ENCODE measurements at regions not wholly inside any gene's neighbourhood (a gene's known extent, or its start where the extent isn't known, plus 50 kb on each side); places are given as distances from the start of the nearest gene placed in this dataset.

DNA sequence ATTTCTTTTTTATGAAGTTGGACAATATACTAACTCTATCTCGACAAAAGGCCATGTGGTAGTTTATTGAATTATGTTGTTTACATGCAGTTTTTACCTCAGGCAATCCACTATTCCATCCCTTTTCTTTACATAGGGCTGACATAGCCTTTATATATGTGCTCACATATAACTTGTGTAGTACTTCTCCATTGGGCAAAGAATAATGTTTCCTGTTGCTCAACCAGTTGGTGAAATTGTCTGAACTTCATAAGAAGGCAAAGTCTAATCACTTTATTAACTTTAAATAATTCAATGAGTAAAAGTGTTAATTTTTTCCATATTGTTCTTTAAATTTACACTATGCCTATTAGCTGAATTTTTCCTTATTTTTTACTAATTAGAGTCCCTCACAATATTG lies 1272.1 kb downstream of the EPHA7 start:
- peaks cover 13% of the 10 kb centered on the region for H3K4me1 Mint-ChIP-seq (ENCODE audit: unreplicated experiment)
- H3K27ac Mint-ChIP-seq (ENCODE audit: unreplicated experiment): no peak overlapping the region
- H3K27me3 Mint-ChIP-seq (ENCODE audit: unreplicated experiment): no peaks in the 10 kb centered on the region
- no peak overlapping the region for H3K4me3 Mint-ChIP-seq (ENCODE audit: unreplicated experiment)
- DNase-seq (ENCODE audit: extremely low spot score, unreplicated experiment): no peak
- H3K36me3 Mint-ChIP-seq (ENCODE audit: unreplicated experiment): no peaks in the 10 kb centered on the region
- TF ChIP-seq, protein P1, sequence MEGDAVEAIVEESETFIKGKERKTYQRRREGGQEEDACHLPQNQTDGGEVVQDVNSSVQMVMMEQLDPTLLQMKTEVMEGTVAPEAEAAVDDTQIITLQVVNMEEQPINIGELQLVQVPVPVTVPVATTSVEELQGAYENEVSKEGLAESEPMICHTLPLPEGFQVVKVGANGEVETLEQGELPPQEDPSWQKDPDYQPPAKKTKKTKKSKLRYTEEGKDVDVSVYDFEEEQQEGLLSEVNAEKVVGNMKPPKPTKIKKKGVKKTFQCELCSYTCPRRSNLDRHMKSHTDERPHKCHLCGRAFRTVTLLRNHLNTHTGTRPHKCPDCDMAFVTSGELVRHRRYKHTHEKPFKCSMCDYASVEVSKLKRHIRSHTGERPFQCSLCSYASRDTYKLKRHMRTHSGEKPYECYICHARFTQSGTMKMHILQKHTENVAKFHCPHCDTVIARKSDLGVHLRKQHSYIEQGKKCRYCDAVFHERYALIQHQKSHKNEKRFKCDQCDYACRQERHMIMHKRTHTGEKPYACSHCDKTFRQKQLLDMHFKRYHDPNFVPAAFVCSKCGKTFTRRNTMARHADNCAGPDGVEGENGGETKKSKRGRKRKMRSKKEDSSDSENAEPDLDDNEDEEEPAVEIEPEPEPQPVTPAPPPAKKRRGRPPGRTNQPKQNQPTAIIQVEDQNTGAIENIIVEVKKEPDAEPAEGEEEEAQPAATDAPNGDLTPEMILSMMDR (IDR thresholded peaks at IDR 0.05): no peak
- peaks cover 5% of the 10 kb centered on the region for H3K9me3 Mint-ChIP-seq (ENCODE audit: unreplicated experiment)

DNA sequence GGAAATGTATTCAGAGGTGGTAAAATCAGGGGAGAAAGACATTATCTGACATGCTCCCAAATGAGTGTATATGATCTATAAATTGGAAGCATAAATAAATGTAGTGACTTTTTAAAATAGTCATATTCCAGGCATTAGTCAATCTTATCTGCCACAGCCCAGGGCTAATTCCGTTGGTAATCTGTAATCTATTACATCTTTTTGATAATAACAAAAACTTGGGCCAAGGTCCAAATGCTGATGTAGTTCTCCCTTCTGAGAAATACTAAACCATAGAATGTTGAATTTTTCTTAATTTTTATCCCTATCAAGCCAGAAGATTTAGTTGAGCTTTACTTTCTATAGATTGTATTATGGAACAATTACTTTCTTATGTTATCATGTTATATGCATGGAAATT lies 1279.8 kb downstream of the EPHA7 start:
- DNase-seq (ENCODE audit: extremely low spot score, unreplicated experiment): no peak
- TF ChIP-seq, protein P1 (IDR thresholded peaks at IDR 0.05): no peak
- Mint-ChIP-seq H3K27ac (ENCODE audit: unreplicated experiment) (no peak overlapping the region), H3K36me3 (ENCODE audit: unreplicated experiment) (no peaks in the 10 kb centered on the region), H3K27me3 (ENCODE audit: unreplicated experiment) (no peaks in the 10 kb centered on the region), H3K4me1 (ENCODE audit: unreplicated experiment) (peaks cover 23% of the 10 kb centered on the region), H3K9me3 (ENCODE audit: unreplicated experiment) (no peaks in the 10 kb centered on the region), H3K4me3 (ENCODE audit: unreplicated experiment) (no peak overlapping the region)

DNA sequence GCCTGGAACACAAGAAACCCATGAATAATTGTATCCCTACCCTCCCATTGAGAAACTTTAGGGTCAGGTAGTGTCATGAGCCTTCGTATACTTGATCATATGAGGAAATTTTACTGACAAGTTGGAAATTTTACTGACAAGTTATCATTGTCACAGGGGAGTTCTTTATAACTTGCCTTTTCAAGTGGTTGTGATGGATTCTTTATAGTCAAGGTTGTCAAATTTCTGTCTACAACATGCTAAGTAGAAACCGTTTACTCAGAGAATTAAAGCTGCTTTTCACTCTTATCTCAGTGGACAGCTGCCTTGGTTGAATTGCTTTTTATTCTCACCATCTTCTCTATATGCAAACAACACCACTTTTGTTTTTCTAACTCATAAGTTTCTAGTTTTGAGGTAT lies 1286.4 kb downstream of the EPHA7 start:
- Mint-ChIP-seq H3K9me3 (ENCODE audit: unreplicated experiment) (no peaks in the 10 kb centered on the region), H3K4me3 (ENCODE audit: unreplicated experiment) (no peak overlapping the region), H3K27me3 (ENCODE audit: unreplicated experiment) (no peaks in the 10 kb centered on the region), H3K27ac (ENCODE audit: unreplicated experiment) (no peak overlapping the region), H3K4me1 (ENCODE audit: unreplicated experiment) (peaks cover 2% of the 10 kb centered on the region), H3K36me3 (ENCODE audit: unreplicated experiment) (no peaks in the 10 kb centered on the region)
- DNase-seq (ENCODE audit: extremely low spot score, unreplicated experiment): no peak
- TF ChIP-seq, protein P1 (IDR thresholded peaks at IDR 0.05): no peak

DNA sequence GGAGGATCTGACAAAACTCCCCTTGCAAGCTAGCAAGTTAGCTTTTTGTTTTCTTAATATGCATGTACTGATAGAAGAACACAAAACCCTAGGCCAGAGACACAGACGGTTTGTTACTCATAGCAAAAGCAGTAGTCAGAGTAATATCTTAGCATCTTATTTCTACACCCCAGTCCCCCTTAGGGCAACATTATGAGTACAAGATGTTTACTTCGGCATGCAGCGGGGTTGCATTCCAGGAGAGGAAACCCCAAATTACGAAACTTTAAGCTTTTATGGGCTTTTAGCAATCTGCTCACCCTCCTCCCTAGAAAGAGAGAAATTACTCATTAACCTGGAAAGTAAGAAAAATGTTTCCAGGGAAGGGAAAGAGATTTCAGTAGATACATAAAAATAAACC lies 1286.9 kb downstream of the EPHA7 start:
- no peaks in the 10 kb centered on the region for H3K36me3 Mint-ChIP-seq (ENCODE audit: unreplicated experiment)
- no peak for DNase-seq (ENCODE audit: extremely low spot score, unreplicated experiment)
- H3K4me1 Mint-ChIP-seq (ENCODE audit: unreplicated experiment): peaks cover 2% of the 10 kb centered on the region
- no peaks in the 10 kb centered on the region for H3K9me3 Mint-ChIP-seq (ENCODE audit: unreplicated experiment)
- TF ChIP-seq, protein P1 (IDR thresholded peaks at IDR 0.05): no peak
- no peak overlapping the region for H3K27ac Mint-ChIP-seq (ENCODE audit: unreplicated experiment)
- no peak overlapping the region for H3K4me3 Mint-ChIP-seq (ENCODE audit: unreplicated experiment)
- H3K27me3 Mint-ChIP-seq (ENCODE audit: unreplicated experiment): no peaks in the 10 kb centered on the region

GRCh38 chr6:92130944-92131343 lies 1288.4 kb downstream of the EPHA7 start:
- H3K4me1 Mint-ChIP-seq (ENCODE audit: unreplicated experiment): peaks cover 2% of the 10 kb centered on the region
- no peak overlapping the region for H3K27ac Mint-ChIP-seq (ENCODE audit: unreplicated experiment)
- TF ChIP-seq, protein P1 (IDR thresholded peaks at IDR 0.05): no peak
- H3K4me3 Mint-ChIP-seq (ENCODE audit: unreplicated experiment): no peak overlapping the region
- H3K27me3 Mint-ChIP-seq (ENCODE audit: unreplicated experiment): no peaks in the 10 kb centered on the region
- no peak for DNase-seq (ENCODE audit: extremely low spot score, unreplicated experiment)
- H3K9me3 Mint-ChIP-seq (ENCODE audit: unreplicated experiment): no peaks in the 10 kb centered on the region
- no peaks in the 10 kb centered on the region for H3K36me3 Mint-ChIP-seq (ENCODE audit: unreplicated experiment)

Data from osteocyte (in vitro differentiated cells).